ENCODE measurements at regions not wholly inside any gene's neighbourhood (a gene's known extent, or its start where the extent isn't known, plus 50 kb on each side); places are given as distances from the start of the nearest gene placed in this dataset.

- no peak overlapping the region for H3K4me2 ChIP-seq (ENCODE audit: control insufficient read depth, extremely low read depth, insufficient read depth, low read depth, low read length)
- no peaks in the 10 kb centered on the region for H3K79me2 ChIP-seq (ENCODE audit: control insufficient read depth, insufficient read depth, low read length)
- H3K4me3 ChIP-seq (ENCODE audit: control insufficient read depth in 2 of 3, extremely low read depth in 1 of 3, insufficient read depth in 2 of 3, low read depth in 1 of 3, low read length in 3 of 3): no peak overlapping the region
- no peak overlapping the region for H2AFZ ChIP-seq (ENCODE audit: control insufficient read depth, low read length)
- dilution Hi-C loops (cut with MboI; ENCODE audit: extremely low pct_ligation_motif_present, low sequenced_read_pairs): no loop called here
- no peaks in the 10 kb centered on the region for H3K36me3 ChIP-seq (ENCODE audit: control insufficient read depth in 2 of 2, extremely low read depth in 1 of 2, insufficient read depth in 2 of 2, low read length in 2 of 2)
- peaks cover 10% of the 10 kb centered on the region for H3K27me3 ChIP-seq (ENCODE audit: control insufficient read depth, extremely low read depth, insufficient read depth, low read length)
- TF ChIP-seq CTCF (optimal IDR thresholded peaks at IDR 0.05 in 1 of 3, IDR thresholded peaks at IDR 0.05 in 1 of 3, conservative IDR thresholded peaks at IDR 0.05 in 1 of 3; ENCODE audit: extremely low read depth in 1 of 3, insufficient read depth in 2 of 3, low read length in 3 of 3) (no peak), EZH2 (IDR thresholded peaks at IDR 0.05; ENCODE audit: low read length) (no peak)
- no peak for FAIRE-seq
- H3K27ac ChIP-seq (ENCODE audit: control insufficient read depth, insufficient read depth, low read length): no peak overlapping the region
- H3K9ac ChIP-seq (ENCODE audit: control insufficient read depth, extremely low read depth, insufficient read depth, low read length): no peak overlapping the region
- no peak for DNase-seq (ENCODE audit: low read depth, low spot score)
- no peaks in the 10 kb centered on the region for H4K20me1 ChIP-seq (ENCODE audit: control insufficient read depth, extremely low read depth, insufficient read depth, low read length)
- H3K9me3 ChIP-seq (ENCODE audit: control insufficient read depth, low read depth, low read length): no peaks in the 10 kb centered on the region
- H3K9me1 ChIP-seq (ENCODE audit: control insufficient read depth, extremely low read depth, insufficient read depth, low read length): no peaks in the 10 kb centered on the region
- H3K4me1 ChIP-seq (ENCODE audit: control insufficient read depth, extremely low read depth, insufficient read depth, low read length): no peaks in the 10 kb centered on the region
Observed at GRCh38 chr1:29428280-29428615, 191.9 kb downstream of the PTPRU start.

- FAIRE-seq (no peak), DNase-seq (ENCODE audit: low read depth, low spot score) (no peak)
- Histone ChIP-seq H3K27me3 (ENCODE audit: control insufficient read depth, extremely low read depth, insufficient read depth, low read length) (peaks cover 6% of the 10 kb centered on the region), H3K9me3 (ENCODE audit: control insufficient read depth, low read depth, low read length) (no peaks in the 10 kb centered on the region), H3K27ac (ENCODE audit: control insufficient read depth, insufficient read depth, low read length) (no peak overlapping the region), H2AFZ (ENCODE audit: control insufficient read depth, low read length) (no peak overlapping the region), H4K20me1 (ENCODE audit: control insufficient read depth, extremely low read depth, insufficient read depth, low read length) (no peaks in the 10 kb centered on the region), H3K9ac (ENCODE audit: control insufficient read depth, extremely low read depth, insufficient read depth, low read length) (no peak overlapping the region), H3K9me1 (ENCODE audit: control insufficient read depth, extremely low read depth, insufficient read depth, low read length) (no peaks in the 10 kb centered on the region), H3K36me3 (ENCODE audit: control insufficient read depth in 2 of 2, extremely low read depth in 1 of 2, insufficient read depth in 2 of 2, low read length in 2 of 2) (no peaks in the 10 kb centered on the region), H3K4me3 (ENCODE audit: control insufficient read depth in 2 of 3, extremely low read depth in 1 of 3, insufficient read depth in 2 of 3, low read depth in 1 of 3, low read length in 3 of 3) (no peak overlapping the region), H3K4me1 (ENCODE audit: control insufficient read depth, extremely low read depth, insufficient read depth, low read length) (no peaks in the 10 kb centered on the region), H3K4me2 (ENCODE audit: control insufficient read depth, extremely low read depth, insufficient read depth, low read depth, low read length) (no peak overlapping the region), H3K79me2 (ENCODE audit: control insufficient read depth, insufficient read depth, low read length) (no peaks in the 10 kb centered on the region)
- TF ChIP-seq EZH2 (IDR thresholded peaks at IDR 0.05; ENCODE audit: low read length) (no peak), CTCF (optimal IDR thresholded peaks at IDR 0.05 in 1 of 3, IDR thresholded peaks at IDR 0.05 in 1 of 3, conservative IDR thresholded peaks at IDR 0.05 in 1 of 3; ENCODE audit: extremely low read depth in 1 of 3, insufficient read depth in 2 of 3, low read length in 3 of 3) (no peak)
- dilution Hi-C loops (cut with MboI; ENCODE audit: extremely low pct_ligation_motif_present, low sequenced_read_pairs): no loop called here
Observed at GRCh38 chr1:29427614-29428279, 191.4 kb downstream of the PTPRU start.

Measured in keratinocyte (primary cell).